ENCODE measurements at regions not wholly inside any gene's neighbourhood (a gene's known extent, or its start where the extent isn't known, plus 50 kb on each side); places are given as distances from the start of the nearest gene placed in this dataset.

DNA sequence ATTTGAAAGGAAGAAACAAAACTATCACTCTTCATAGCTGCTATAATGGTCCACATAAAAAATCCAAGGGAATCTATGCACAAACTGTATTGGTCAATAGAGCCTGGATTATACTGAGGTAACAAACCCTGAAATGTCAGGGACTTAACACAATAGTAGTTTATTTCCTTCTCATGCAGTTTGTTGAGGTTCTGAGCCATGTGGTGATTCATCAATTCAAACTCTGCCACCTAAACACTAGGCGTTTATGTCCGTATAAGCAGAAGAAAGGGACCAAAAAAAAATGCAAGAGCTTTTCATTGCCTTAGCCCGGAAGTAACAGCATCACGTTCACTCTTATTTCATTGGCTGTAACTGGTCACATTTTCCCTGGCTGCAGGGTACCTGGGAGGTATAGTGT, 464.7 kb downstream of the ZSWIM6 start:
- DNase-seq = no peak

DNA sequence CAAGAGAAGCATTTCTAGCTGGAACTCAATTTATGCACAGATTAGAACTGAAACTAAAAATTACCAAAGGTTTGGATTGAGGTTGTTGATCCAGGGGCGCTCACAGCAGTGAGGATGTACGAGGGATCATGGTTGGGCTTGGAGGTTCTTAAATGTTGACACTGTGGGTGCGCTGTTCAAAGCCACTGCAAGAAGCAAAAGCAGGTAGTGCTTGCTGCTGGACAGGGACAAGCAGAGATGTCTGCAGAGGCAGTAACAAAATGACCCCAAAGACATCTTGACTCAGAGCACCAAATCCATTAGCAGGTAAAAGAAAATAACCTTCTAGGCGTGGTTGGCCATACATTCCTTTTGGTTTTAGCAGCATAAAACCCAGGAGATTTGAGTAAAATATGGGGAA, 468.4 kb downstream of the ZSWIM6 start:
- DNase-seq = no peak

GRCh38 chr5:61801174-61801573, 469.1 kb downstream of the ZSWIM6 start:
- DNase-seq = no peak

DNA sequence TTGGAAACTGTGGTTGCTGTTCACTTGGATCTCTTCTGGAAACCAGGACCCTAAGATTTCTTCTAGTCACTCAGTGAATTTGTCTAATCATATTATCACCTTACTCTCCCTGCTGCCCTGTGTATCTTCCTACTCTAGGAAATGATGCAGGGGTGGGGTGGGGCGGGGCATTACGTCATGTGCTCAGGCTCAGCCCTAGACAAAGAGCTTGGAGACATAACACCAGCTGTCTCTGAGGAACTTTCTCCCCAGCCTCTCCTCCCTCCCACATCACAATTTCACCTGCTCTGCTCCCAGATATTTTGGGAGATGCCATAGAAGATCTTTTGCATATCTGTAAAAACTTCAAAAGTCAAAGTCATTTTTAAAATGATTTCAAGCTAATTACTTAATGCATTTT, 470.4 kb downstream of the ZSWIM6 start:
- no peak for DNase-seq

GRCh38 chr5:61805101-61805500, 473.0 kb downstream of the ZSWIM6 start:
- no peak for DNase-seq

- DNase-seq = no peak
Measured at GRCh38 chr5:61806491-61807020, 474.5 kb downstream of the ZSWIM6 start.

DNA sequence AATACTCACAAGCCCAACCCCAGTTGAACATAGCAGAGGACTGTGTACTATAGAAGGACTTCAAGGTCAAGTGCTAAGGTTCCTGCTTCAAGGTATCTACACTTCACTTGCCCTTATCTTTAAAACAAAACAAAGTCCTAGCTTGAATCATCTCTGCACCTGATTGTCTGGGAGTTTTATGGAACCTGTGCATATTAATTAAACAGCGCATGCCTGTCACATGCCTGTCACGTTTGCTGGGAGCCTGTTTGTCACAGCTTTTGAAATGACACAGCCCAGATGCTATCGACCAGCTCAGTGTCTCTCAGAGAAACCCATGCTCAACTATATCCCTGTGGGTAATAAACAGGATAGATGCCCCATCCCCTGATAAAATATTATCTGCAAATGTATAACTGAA, 476.0 kb downstream of the ZSWIM6 start:
- no peak for DNase-seq

DNA sequence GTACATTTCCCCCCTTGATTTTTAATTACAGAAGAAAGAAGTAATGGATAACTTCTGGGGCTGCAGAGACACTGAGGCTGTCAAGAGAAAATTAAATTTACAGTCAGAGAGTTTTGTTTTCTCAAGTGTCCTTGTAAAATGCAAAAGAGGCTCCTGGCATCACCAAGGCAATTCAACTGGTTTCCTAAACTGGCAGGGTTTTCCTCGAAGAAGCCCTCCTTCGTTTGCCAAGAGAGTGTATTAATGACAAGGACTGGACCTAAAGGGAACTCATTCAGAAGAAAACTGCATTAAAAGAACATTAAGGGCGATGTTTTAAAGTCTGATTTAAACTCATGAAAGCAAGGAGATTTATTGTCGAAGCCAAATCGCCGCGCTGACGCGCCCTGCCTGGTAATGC, 476.9 kb downstream of the ZSWIM6 start:
- DNase-seq = no peak

- DNase-seq = no peak
Measured at GRCh38 chr5:61809651-61810050, 477.6 kb downstream of the ZSWIM6 start.

GRCh38 chr5:61811052-61811451, 479.0 kb downstream of the ZSWIM6 start:
- DNase-seq = no peak

DNA sequence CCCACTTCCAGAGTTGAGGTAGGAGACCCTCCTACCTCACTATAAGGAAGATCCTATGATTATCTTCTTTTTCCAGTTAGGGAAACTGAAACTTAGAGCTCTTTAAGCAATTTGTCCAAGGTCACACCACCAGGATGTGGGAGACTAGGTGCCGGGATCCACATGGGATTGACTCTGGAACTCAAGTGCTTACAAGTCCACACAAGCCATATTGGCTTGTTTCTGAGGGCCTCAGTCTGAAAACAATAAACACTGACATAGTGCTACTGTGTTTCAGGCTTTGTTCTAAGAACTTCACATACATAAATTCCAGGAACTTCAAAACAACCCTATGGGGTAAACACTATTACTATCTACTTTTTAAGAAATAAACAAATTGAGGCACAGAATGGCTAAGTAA, 481.3 kb downstream of the ZSWIM6 start:
- DNase-seq = no peak

DNA sequence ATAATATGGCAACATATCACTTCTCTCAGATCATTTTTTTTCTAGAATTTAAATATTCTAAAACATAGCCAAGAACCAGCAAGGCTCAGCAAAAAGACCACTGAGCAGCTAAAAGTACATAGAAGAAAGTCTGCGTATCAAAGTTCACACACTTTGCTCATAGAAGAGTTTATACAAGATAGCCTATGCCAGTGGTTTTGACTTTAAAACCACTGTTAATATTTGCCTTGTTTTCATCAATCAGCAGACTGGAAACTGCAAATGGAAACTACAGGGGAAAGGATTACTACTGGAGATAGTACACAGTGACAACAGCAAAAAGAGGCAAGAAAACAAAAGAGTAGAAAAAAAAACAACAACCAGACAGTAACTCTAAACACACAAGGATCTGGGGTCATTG, 483.3 kb downstream of the ZSWIM6 start:
- DNase-seq = no peak

DNA sequence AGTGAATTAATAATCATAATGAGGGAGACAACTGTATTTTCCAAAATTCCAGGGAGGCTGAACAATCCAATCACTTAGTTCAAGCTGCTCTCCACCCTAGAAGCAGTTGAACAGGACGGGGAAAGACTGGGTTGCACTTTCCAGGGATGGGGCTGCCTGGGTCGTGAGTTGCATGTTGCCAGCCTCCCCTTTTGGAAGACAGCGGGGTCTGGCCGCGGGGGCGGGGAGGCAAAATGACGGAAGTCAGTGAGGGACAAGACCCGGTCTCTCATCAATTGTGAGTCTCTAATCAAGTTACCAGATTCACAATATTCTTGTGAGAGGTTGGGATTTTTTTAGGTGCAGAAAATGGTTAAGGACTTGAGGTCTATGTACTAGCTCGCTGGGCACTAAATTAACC, 484.1 kb downstream of the ZSWIM6 start:
- DNase-seq = no peak

- DNase-seq = no peak
Measured at GRCh38 chr5:61816585-61817450, 484.8 kb downstream of the ZSWIM6 start.

DNA sequence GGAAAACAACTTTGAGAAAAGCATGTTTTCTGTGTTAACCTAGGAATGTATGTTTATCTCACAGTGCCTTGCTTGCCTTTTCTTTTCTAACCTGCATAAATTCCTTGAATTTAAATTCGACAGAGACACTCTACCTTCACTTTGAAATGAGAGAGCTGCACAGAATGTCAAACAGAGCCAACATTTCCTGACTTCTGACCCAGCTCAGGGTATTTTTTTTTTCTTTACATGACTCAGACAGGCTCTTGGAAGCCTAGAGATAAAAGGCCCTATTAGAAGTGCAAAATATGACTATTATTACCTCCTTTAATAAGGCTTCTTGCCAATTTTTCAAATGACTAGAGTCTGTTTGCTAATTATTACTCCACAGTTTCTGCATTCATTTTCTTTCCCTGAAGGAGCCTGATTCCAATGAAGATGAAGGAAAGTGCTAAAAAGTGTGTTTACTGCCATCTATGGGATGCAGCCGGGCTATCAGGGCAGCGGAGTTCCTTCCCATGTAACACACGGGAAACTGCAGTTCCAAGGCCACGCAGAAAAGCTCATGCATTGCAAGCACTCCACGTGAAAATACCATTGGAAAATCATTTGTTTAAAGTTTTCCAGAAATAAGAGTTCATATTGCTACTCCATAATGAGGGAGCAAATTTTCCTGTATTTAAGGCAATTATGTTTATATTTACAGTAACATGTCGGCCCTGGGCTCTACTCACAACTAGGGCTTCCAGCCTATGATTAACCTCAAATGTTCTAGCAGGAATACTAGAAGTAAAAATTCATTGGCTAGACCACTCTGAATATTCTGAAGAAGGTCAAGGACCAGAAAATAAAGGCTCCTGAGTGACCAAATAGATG, 485.6 kb downstream of the ZSWIM6 start:
- DNase-seq = peak; percentile 17 to 40

- no peak for DNase-seq
Measured at GRCh38 chr5:61820836-61821235, 485.2 kb upstream of the KIF2A start.

DNA sequence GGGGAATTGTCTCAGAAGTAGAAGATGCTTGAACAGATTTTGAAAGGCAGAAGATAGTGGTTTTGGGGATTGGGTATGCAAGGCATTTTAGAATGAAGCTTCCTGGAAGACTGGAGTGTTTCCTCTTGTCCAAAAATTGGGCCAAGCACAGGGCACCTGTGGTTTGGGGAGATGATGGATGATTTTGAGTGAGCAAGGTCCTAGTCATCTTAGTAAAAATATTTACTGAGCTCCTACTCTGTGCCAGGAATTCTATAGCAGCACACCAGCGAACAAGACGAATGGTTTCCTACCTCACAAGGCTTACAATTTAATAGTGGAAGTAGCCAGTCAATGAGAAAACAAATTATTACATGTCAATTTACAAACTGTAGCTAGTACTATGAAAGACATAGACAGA, 484.4 kb upstream of the KIF2A start:
- no peak for DNase-seq

DNA sequence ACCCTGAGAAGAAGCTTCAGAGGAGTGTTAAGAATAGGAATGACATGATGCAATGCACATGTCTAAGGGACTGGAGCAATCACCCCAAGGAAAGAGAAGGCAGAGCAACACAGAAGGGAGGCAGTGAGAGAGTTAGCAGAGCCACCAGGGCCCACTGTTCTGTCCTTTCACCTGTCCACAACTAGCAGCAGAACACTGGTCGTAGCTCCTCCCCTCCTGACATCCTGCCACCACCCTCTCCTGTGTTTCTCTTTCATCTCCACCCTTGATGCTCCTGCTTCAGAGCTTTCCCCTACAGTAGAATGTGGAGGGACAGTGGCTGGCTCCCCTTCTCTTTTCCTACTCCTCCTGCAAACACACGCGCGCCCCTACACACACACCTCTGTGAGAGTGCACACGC, 483.4 kb upstream of the KIF2A start:
- DNase-seq = no peak

- no peak for DNase-seq
Measured at GRCh38 chr5:61823065-61823464, 482.9 kb upstream of the KIF2A start.

GRCh38 chr5:61823781-61824180, 482.2 kb upstream of the KIF2A start:
- no peak for DNase-seq

GRCh38 chr5:61824396-61824795, 481.6 kb upstream of the KIF2A start:
- no peak for DNase-seq

GRCh38 chr5:61827445-61827975, 478.5 kb upstream of the KIF2A start:
- DNase-seq = no peak

DNA sequence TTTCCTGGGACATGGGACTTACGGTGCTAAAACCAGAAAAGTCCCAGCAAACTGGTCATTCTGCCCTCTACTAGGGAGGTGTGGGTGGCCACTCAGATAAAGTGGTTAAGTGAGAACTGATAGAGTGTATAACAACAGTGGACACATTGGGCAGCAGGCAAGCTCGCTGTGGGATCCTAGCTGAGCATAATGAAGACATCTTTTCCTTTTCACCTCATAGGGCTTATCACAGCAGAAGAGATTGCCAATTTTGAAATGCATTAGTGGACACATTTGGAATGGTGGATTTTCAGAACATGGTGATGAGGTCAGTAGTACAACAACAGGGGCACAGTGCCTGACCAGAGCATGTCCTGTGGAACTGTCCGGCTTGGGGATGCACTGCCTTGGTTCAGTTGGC, 477.1 kb upstream of the KIF2A start:
- no peak for DNase-seq

GRCh38 chr5:61831736-61832135, 474.3 kb upstream of the KIF2A start:
- no peak for DNase-seq
